NCI-H82 treated with DMSO at 0.1 percent for 48 hours (cell line): ENCODE measurements at regions not wholly inside any gene's neighbourhood (a gene's known extent, or its start where the extent isn't known, plus 50 kb on each side); places are given as distances from the start of the nearest gene placed in this dataset.

Experiments used
- DNase-seq: peaks from one replicate; lab custom pipeline; 2025; ENCODE audit not compliant: unreplicated experiment; lab: John Stamatoyannopoulos, UW

DNA sequence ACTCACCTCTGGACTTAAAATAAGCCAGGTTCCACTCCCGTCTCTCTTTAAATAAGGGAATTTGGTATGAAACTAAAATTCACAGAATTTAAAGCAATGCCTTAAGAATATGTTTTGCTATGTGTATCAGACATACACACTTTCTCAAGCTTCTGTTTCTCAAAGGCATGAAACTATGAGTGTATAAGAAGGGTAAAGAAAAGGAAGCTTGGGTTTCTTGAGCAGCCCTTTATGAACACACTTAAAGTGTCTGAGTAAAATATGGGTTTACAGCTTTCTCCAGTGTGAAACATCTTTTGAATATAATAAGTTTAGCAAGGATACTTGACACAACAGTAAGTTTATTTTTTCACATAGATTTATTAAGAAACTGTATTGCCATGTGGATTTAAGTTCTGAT is 370.5 kb downstream of the TMA16 start:
- DNase-seq: no peak

DNA sequence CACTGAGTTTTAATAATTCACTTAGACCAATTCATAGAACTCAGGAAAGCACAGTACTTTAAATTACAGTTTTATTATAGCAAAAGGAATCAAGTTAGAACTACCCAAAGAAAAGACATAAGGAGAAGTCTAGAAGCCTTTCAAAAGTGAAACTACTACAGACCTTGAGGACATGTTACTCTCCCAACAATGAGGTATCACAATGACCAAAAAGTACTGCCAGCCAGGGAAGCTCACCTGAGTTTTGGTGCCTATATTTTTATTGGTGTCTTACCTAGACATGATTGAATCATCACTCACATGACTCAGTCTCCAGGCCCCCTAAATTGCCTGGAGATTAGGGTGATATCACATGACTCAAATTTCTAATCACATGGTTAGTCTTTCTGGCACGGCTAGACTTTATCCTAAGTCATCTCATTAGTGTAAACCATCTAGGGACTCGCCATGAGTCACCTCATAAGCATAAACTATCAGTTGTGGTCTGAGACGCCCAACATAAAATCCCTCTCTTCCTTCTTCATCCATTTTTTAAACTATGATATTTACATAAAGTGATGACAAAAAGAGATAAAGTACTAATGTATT is 372.3 kb downstream of the TMA16 start:
- DNase-seq: no peak

DNA sequence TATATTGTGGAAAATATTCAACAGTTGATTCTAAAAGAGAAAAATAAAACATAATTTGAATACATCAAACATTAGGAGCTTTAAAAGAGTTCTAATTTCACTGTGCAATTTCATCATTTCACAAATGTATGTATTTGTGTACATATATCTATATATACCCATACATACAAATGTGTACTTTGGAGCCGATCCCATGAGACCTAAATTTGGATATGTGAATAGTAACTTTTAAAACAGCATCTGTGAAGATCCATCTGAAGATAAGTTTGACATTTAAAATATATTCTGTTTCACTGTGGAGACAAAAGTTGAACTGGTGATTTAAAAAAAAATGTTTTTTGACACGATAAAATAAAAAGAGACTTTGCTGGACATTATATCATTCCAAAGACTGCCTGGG is 374.0 kb downstream of the TMA16 start:
- no peak for DNase-seq

DNA sequence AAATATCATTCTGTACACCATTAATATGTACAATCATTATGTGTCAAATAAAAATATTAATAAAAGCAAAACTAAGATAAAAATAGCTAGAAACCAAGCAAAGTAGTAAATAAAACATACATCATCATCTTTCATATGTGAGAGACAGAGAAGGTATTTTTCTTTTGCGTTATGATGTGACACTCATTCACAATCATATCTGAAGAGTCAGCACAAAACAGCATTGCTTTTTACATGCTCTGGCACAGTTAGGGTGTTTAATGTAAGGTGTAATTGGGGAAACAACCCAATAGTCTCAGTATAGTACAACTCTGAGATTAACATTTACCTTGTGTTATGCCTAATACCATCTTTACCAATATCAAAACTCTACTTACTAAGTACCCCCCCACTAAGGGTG is 376.6 kb downstream of the TMA16 start:
- no peak for DNase-seq

DNA sequence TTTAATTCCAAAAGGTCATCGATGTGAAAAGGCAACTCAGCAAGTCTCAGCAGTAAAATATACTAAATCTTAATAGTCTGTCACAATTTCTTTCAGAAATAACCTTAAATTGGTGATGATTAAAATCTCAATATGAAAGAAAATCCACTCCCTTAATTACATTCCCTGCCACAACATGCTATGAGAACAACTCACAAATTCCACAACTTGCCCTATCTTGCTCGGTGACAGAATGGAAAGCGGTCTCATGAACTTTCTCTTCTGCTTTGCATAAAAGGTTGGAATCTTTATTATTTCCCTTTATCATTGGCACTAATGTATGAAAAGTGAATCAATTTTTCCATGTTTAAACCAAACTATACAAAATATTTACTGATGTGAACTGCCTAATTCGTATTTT is 380.8 kb downstream of the TMA16 start:
- DNase-seq: no peak

DNA sequence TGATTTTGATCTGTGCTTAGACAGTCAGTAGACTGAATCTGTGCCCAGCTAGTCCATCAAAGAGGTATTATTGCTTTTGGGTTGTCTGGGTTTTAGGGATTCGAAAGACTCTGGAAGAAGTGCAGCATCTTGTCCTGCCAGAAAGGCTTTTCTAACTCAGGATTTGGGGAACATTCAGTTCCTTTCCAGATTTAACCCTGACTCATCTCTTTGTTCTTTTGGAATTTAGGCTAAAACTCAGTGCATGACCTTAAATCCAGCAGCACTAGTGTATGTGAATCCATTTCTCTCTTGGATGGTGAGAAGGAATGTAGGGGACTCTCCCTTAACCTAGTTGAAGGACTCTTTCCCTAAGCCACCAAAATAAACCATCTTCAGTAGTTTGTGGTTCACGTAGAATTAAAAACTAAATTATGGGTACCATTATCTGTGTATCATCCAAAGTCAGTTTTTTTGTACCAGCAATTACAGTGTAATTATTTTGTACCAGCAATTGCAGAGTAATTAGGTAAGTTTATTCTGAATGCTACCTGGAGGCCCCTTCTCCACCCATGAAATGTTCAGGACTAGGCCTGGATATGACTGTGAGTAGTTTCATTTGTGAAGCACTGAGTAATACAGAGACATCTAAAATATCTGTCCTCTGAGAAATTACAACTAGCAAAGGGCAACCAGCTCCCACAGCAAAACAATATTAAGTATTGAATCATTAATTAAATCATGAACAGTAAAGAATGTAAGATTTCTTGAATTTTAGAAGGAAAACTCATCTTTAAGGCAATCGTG is 384.0 kb downstream of the TMA16 start:
- no peak for DNase-seq

DNA sequence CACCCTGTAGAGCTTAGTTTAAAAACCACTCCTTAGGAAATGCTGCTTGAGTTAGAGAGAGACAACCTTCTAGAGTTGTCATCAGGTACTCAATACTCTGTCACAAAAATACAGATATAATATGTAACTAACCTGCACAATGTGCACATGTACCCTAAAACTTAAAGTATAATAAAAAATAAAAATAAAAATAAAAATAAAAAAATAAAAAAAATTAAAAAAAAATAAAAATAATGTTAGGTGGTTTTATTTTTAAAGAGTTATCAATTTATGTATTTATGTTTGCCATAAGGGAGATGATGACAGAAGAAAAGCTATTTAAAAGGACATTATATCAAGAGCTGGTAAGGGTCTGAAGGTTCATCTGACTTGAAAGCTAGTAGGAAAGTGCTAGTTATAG is 397.9 kb downstream of the TMA16 start:
- no peak for DNase-seq

DNA sequence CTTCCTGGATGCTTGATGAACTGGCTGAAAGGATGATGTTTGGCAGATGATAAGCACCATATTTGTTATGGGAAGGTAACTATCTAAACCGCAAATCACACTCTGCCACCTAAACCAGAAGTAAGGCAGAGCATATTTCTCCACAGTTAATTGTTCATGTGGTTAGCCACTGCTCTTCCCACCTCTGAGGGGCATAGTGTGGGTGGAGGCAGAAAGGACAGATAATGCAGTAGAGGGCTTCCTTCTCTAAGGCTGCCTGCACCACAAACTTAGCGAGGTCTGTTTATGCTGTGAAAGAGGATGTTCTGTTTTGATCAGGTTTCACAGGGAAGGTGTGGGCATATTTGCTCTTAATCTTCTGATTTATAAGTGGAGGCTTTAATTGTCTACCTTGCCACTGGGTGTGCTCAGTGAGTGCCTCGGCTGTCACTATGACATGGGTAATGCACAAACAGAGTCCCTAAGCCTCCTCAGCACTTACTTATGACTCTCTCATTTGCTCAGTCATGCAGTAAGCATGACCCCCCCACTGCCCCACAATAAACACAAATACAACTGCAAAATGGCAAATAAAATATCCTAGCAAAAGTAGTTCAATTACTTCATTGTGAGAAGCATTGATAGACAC is 401.0 kb downstream of the TMA16 start:
- no peak for DNase-seq

DNA sequence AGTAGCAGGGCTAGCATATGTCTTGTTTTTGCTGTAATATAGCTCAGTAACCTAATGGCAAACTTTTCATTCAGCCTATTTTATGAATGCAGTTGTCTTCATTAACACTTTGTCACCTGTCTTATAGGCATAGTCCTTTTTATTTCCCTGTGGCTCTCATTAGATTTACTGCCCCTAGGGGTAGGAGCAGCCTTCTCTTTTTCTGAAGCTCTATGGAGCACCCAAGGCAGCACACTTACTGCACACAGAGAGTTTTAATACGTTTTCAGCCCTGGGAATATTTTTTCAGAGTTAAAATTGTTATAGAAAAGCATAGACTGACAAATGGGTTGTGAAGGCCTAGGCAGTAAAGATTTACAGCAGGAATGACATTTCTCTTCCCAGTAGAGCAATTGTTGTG is 406.8 kb downstream of the TMA16 start:
- no peak for DNase-seq

DNA sequence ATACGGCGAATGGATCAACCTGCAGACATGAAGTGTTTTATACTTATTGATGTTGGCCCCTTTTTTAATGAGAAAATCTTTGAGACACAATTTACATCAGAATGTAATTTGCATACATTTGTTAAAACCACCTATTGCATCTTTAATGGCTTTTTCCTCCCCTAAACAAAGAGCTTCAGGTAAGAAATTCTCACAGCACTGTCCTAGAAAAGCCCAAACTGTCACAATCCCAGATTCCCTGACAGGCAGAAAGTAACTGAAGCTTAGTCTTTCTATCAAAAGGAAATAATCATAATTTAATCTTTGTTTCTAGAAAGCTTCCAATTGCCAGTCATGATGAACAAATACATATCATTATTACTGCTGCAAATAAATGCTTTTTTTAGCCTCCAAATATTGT is 407.9 kb downstream of the TMA16 start:
- DNase-seq: no peak

DNA sequence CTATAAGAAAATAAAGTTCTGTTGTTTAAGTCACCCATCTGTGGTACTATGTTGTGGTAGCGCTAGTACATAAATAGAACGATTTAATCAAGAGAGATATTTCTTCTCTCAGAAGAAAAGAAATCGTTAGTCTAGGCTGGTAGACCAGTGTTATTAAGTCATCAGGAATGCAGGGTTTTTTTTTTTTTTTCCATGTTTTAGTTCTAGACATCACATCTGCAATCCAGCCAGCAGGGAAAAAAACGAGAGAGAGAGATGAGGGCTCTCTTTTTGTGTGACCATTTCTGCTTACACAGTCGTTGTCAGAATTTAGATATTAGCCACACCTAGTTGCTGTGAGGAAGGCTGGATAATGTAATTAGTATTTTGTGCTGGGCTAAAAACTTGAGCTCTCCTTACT is 417.4 kb downstream of the TMA16 start:
- DNase-seq: no peak

DNA sequence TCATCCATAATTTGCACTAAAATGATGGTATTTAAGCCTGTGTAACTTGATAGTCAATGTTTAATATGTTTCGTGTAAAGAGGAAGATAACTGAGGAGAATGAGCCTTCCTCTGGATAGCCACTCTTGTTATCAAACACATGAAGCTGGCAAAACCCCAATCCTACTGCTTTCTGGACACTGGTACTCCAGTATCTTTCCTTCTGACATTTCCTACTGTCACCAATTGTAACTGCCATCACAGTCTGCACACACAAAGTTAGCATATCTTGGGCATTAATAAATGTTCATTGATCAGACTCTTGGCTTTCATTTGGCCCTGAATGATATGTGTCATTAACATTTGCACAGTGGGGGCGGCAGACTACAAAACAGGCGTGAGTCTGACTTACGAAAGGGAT is 419.1 kb downstream of the TMA16 start:
- DNase-seq: no peak

DNA sequence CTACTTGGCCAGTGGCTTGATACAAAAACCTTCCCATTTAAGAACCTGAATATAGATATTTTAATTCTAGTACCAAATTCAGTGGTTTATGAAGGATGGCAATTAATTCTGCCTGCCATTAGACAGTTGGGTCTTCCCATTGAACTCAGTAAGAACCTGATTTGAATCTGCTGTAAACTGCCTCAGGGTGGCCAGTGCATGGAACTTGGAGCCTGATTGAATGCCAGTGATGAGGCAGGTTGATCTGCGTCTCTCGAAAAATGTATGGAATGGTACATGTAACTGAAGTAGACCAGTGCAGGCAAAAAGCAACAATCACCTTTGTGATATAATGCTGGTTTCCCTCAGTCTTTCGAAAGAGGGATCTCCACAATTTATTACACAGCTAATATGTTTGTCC is 421.4 kb downstream of the TMA16 start:
- no peak for DNase-seq

DNA sequence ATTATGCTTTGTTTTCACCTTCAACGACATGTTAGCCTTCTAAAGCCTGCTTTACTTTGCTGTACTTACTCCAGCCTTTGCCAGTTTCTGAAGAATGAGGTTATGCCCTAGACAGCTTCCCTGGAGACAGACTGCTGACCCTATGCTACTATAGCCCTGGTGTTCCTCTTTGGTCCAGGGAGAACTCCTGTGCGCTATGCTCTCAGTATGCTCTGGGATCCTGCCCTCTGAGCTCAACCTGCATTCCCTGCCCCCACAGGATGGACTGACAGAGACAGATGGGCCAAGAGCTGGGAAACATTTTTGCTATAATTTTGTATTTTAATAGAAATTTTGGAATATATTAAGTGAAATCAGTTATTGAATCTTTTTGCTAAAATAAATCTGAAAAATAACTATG is 425.9 kb downstream of the TMA16 start:
- no peak for DNase-seq

DNA sequence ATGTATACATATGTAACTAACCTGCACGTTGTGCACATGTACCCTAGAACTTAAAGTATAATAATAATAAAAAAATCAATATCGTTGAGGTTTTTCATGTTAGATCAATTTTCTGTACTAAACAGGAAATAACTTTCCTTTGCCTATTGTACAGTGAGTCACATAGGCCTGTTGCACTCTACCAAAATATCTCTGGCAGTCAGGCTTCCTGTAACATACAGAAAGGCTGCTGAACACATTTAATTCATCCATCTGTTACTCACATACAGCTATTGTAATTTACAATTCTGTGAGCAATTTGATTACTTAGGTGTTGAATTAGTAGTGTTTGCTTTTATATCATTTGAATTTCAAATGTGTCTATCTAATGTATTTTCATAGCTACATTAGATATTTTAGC is 427.8 kb downstream of the TMA16 start:
- no peak for DNase-seq

DNA sequence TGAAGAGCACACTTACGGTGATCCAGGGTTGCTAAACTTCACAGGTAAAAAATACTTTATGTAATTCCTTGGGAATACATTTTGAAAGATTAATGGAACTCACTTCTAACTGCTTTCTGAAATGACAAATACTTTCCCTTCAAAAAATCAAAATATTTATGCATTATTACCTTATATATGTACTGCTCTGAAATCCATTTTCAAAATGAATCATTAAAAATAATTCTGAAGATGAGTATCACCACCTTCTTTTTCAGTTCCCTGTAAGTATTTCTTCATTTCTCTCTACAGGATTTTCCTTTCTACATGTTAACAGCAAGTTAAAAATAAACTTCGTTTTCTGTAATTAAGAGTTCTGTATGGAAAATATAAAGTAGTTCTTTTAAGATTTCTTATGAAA is 428.6 kb downstream of the TMA16 start:
- DNase-seq: no peak

DNA sequence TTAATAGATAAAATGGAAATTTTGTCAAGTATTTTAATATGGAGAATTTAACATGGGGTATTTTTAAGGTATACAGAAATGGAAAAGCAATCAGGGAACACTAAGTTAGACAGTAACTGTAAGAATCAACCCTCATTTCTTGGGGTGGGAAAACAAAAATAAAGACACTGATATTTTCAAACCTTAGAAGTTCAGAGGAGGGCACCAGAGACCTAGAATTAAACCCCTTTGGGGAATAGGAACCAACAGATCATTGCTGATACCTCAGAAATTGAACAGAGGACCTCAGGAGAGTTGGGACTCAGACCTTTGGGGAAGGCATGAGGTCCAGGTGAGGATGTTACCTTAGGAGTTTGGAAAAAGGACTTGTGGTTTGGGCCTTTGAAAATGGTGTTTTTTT is 435.6 kb downstream of the TMA16 start:
- no peak for DNase-seq

DNA sequence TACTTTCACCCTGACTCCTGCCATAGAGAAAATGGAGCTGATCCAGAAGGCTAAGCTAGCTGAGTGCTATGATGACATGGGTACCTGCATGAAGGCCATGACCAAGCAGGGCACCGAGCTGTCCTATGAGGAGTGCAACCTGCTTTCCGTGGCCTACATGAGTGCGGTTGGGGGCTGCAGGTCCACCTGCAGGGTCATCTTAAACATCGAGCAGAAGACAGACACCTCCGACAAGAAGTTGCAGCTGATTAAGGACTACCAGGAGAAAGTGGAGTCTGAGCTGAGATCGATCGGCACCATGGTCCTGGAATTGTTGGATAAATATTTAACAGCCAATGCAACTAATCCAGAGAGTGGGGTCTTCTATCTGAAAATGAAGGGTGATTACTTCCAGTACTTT is 438.0 kb downstream of the TMA16 start:
- no peak for DNase-seq

DNA sequence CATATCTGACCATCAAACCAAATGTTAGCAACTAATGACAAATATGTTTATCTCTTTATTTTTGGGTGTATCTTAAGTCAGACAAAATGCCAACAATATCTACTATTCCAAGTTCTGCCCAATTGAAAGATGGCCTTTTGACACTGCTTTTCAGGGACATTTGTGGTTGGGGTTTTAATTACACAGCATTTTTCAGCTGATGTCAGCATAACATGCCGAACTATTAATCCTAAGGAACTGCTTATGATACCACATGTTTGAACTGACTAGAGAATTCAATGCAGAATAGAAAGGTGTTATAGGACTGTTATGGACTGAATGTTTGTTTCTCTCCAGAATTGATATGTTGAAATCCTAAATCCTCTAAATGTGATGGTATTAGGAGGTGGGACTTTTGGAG is 445.1 kb downstream of the TMA16 start:
- DNase-seq: no peak

DNA sequence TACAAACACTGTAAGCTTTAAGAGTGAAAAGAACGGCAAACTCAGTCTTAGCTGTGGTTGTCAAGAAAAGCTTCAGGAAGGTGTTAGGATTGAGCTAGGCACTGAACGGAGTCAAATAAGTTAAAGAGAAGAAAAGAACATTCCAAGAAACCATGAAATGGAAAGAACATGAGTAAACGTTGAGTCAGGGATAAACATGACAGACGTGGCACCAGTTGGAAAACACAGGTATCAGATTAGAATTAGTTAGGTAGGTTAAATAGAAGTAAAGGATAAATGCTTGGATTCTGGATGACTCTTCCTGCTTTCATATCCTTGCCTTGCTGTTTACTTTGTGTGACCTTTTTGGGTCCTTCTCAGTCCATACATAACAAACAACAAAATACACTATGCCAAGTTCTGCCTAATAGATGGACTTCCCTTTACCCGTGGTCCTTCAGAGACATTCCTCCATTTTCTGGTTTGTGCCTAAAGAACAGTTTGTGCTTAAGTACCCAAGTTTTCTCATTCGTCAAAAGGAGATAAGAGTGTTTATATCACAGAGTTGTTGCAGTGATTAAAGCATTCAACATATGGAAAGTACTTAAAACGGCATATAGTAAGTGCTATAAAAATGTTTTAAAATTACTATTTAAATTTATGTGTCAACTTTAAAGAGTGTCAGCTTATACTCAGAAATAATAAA is 446.9 kb downstream of the TMA16 start:
- DNase-seq: no peak

DNA sequence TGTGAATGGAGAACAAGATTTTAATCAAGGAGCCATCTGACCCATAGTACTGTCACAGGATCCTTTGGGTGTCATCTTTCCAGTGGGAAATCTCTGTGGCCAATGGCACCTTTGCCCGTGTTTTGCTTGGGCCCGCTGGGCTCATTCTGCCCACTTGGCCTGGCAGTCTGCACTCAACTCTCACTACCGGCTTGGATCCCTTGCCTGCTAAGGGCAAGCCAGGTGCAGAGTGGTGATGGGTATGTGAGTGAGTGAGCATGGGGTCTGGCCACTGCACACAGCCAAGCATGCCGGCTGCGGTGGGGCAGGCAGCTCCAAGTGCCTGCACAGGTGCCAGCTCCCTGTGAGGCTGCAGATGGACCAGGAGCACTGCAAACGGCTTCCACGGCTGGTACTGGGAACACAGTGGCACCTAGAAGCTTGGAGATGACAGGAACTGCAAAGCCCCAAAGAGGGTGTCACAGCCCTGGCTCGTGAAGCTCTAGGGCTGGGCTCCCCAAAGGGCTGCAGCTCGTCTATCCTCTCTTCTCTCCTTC is 454.5 kb downstream of the TMA16 start:
- no peak for DNase-seq
